HG03139 (cell line): ENCODE measurements at regions not wholly inside any gene's neighbourhood (a gene's known extent, or its start where the extent isn't known, plus 50 kb on each side); places are given as distances from the start of the nearest gene placed in this dataset.

Experiments
- ATAC-seq: cut with Tn5 transposase; IDR thresholded peaks from one replicate; pipeline ENCODE4 v1.9.1; 2021; ENCODE audit not compliant: unreplicated experiment

DNA sequence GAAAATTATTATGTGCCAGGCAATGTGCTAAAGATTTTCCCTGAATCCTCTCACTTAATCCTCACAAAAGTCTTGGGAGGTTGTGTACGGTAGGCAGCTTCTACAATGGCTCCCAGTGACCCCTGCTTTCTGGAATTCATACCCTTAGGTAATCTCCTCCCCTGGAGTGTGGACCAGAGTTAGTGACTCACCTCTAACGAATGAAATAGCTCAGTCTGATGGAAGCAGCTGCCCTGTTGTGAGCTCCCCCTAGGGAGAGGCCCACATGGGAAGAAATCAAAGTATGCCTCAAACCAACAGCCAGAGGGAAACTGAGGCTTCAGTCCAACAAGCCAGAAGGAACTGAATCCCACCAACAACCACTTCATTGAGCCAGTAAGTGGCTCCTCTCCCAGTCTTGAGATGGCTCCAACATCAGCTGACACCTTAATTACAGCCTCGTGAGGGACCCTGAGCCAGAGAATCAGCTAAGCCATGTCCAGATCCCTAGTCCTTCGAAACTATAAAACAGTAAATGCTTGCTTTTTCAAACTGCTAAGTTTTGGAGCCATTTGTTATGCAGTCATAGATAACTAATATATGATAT is 98.9 kb upstream of the ISX start:
- no peak for ATAC-seq

DNA sequence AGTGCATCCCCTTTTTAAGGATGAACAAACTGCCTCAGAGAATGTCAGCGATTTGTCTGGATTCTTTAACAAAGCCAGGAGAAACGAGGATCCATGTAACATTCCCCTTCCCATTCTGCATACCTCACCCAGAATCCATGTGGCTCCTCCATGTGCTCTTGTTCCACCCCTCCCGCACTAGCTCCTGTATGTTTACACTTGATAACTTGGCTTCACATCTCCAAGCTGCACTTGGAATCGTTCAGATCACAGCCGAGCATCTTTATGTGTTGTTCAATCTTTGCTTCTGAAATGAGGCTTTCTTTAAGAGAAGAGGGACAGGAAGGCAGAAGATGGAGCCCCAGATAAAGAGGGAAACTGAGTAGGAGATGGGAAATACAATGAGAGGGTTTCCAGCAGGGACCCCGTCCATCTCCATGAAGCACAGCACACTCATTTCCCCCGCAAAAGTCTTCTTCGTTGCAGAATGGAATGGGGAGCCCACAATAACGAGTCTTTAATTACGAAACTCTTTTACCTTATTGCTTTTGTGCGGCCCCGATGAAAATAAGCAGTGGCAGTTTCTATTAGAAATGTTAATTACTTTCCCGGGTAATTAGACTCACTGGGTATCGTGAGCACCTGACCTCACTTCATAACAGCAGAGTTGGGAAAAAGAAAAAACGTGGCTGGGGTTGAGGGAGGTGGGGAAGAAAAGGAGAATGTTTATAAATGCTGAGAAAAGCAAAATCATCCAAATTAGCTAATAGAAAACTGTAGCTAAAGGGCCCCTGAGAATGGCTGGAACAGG is 96.8 kb upstream of the ISX start:
- no peak for ATAC-seq

DNA sequence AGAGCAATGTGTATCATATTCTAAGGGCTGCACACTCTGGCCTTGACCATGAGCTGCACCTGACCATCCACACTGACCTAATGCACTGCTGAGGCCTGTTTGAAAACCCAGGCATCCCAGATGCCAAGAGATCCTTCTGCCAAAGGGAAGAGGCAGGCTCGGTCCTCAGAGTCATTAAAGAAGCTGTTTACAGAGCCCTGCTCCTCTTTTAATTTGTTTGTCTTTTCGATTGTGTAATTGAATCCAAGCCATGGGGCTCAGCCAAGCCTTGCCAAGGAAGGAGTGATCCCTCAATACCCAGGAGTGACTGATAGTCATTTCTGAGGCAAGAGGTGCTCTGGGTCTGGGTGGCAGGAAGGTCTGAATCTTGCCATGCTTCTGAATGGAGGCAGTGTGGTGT is 94.5 kb upstream of the ISX start:
- ATAC-seq: no peak

DNA sequence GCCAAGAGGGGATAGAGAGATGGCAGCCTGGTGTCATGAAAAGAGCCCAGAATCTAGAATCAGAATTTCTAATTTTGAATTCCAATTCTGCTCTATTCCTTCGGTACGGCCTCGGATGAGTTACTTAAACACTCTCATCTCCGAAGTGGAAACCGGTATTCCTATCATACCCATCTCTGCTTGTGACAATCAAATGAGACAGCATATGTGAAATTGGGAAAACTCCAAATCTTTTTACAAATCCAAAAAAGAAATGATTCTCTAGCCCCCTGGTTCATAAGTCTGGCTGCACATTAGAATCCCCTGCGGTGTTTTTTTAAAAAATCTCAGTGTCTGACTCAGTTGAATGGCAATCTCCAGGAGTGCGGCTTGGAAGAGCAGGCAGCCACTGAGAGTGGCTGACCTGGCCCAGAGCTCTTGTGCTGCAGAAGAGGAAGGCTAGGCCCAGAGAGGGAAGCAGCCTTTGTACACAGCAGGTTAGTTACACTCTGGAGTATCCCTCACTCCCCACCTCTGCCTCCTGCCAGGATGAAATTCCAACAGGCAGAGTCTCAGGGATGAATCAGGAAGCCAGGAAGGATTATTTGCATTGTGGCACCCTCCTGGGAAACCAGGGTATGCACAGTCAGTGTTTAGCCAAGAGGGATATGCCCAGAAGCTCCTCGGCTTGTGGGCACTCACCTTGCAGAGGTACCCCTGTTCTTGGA is 93.6 kb upstream of the ISX start:
- ATAC-seq: no peak

DNA sequence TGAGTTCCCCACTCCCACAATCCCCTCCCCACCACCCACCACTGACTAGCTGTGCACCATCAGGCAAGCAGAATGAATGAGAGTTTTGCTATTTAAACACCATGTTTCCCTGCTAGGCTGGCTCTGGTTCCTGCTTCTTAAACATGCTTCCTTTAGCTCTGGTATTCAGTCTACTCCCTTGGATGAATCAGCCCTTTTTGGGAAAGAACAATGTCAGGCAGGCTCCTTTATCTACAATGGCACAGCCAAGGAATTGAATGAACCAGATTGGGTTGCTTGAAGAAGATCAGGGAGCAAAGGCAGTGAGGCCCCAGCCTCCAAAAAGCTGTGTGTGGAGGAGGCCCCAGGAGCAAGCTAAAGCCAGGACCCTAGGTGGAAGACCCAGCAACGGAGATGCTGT is 92.9 kb upstream of the ISX start:
- ATAC-seq: no peak

DNA sequence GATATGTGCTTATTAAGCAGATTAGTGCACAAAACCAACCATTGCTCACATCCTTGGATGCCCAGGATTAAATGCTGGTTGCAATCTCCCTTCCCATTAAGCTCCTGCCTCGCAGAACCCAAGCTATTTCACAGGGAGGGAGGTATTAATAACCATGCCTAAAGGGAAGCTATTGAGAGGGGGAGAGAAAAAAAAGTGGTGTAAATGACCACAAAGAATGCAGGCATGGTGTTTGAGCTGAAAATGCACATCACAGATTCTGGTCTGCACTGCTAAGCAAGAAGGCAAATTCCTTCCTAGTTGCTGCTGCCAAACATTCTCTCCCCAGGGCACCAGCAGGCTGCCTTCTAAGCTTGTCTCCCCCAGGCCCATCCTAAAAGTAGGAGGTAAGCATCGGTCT is 92.0 kb upstream of the ISX start:
- ATAC-seq: no peak

DNA sequence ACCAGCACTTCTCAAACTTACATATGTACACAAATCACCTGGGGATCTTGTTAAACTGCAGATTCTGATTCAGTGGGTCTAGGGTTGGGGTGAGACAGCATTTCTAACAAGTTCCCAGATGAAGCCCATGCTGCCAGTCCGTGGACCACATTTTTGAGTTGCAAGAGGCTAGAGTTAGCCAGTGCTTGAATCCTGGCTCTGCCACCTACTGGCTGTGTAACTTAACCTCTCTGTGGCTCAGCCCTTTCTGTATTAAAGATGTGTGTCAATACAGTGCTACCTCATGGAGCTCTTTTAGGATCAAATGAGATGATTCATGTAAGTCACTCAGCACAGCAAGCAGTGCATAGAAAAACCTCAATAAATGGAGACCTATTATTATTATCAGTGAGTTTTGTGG is 90.2 kb upstream of the ISX start:
- ATAC-seq: no peak

DNA sequence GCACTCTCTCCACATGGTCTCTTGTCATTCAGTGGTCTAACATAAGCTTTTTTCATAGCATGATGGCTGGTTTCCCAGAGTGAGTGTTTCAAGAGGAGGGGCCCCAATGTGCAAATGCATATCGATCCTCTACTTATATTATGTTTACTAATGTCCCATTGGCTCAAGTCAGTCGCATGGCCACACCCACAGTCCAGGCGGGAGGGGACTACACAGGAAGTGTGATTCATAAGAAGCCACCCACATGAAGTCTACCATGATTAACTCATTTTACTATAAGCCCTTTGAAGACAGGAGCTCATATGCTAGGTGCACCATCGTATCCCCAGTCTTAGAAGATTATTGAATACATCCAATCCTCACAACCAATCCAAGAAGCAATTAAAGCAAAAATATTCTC is 89.5 kb upstream of the ISX start:
- ATAC-seq: no peak

DNA sequence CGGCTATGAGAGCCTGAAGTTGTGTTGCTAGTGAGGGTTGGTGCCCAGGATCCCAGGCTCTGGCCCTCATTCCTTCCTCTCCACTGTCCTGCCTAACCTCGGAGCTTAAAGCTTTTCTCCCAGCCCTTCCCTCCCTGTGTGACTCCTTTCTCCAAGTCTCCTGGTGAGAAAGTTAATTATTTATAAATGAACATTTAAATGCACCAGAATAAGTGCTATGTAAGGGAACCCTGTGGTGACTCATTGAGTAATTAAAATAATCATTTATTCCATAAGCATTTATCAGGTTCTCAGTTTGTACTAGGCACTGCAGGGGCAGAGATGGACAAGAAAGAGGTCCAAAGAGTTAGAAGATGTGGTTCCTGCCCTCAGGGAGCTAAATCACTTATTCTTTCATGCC is 89.1 kb upstream of the ISX start:
- no peak for ATAC-seq

DNA sequence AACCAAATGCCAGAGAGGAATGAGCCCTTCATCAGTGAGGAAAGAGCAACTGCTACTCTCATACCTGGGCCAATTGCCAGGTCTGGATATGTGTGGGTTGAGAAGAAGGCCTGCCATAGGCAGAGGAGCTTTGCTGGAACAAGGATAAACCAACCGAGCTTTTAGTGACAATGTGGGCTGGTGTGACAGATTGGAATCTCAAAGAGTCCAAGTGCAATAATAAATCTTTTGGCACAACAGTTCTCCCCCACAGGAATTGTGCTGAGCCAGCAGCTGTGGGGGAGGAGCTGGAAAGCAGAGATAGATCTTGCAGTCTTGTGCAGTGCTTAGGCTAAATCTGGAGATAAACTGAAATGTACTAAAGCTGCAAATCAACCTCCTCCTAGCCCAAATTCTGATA is 79.4 kb upstream of the ISX start:
- ATAC-seq: no peak

DNA sequence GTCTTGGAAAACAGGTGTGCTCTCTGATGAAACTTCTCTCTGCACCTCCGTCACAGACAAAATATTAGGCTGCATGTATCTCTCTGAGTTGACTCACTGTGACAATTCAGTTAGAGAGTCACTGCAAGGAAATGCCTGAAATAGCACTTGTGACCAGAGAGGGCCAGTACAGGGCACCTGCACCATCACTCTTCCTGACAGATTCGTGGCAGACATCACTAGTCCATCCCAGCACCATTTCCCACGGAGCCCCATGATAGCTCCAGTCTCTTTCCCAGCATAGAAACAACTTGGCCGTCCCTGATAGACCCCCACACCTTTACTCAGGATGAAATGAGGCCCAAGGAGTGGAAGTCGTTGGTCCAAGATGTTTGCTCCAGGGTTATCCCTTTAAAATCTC is 73.3 kb upstream of the ISX start:
- ATAC-seq: no peak

DNA sequence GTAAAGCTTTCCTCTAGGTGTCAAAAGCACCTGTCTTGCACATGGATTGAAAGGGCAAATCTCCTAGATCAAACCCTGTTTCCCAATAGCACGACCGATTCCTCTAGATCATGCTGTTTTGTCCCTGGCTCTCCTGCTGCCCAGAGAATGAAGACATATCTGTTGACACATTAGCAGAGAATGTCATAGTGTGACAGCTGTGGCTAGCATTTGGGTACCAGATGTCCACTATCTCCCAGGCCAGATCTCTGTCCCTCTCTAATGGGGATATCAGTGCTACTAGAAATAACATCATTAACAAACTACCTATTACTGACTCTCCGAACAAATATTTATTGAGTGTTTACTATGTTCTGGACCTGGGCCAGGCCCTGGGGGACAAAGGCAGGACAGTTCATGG is 72.4 kb upstream of the ISX start:
- no peak for ATAC-seq

DNA sequence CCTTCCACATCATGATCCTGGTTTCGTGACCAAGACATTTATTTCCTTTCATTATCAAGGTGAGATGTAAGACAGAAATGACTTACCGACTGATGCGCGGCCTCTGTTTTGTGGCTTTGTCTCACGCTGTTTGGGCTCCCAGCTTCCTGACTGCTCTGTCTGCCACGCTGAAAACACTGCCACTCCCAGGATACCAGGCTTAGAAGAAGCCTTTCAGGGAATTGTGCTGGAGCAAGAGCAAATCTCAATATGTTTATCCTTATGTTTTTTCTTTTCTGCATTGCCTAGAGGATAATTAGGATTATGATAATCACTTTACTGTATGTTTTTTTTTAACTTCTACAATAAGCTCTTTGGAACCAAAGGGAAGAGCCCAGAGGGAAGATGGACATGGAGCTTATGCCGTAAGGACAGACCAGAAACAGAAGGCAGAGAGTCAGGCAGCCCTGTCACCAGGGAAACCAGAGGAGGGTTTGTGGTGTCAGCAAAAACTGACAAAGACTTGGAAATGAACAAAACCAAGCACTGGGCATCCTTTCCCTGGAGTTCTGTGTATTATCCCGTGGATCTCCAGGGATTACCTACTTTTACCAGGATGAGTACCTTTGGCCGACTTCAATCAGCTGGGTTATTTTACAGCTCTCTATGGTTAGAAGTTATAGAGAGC is 68.2 kb upstream of the ISX start:
- no peak for ATAC-seq

DNA sequence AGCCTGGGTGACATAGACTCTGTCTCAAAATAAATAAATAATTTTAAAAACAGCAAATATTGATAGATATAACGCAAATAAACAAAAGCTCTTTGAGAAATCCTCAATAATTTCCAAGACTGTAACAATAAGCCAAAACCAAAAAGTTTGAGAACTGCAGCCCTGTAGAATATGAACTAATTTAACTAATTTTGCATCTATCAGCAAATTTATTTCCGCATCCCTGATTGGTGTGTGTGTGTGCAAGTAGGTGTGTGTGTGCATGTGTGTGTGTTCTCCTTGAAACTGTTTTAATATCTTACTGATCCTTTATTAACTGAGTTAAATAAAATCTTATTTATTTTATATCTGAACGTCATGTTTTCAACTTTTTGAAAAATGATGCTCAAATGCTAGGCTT is 67.0 kb upstream of the ISX start:
- ATAC-seq: no peak

DNA sequence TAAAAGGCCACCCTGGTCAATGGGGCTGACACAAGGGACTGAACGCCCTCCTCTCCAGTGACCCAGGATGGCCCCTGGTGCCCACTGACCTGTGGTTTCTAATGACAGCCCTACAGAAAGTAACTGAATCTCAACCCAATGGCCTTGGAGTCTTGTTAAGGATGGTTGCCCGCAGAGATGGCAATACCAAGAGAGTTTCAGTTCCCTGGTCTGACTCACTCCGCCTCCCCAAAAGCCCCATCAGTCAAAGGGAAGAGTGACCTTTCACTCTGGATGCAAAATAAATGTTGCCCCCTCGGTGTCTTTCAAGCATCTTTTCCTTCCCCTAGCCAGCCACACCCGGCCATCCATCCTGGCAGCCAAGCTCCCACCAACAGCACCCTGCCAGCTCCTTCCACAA is 57.7 kb upstream of the ISX start:
- no peak for ATAC-seq

DNA sequence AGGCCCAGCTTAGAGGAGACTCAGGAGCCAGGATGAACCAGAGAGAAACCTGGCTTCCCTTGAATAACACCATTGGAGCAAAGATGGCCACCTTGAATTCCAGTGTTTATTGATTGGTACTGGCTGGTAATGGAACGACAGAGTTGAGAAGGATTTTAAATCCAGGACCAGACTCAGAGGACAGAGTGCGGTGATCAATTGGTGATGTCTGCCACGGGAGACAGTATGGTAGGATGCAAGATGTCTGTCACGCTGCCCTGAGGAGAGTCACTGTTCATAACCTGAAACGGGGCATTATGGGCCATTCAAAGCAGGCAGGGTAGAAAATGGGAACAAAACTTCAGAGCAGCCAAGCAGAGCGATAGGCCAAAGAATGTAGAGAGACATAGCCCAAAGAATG is 55.4 kb upstream of the ISX start:
- ATAC-seq: no peak

DNA sequence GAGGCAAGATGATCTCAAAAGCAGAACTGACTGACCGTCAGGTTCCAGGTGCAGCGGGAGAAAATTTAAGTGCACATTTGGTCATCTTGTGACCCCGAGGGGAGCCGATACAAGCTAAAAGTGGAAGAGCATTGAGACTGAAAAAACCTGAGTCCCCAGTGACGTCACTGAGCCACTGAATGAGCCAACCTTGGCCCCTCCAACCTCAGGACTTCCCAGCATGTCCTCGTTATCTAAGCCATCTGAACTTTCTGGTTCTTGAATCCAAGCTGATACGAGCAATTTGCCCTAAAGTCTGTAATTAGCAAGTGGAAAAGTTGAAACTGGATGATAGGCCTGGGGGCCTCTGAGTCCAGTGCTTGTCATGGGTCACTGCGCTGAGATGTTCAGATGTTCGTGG is 51.1 kb upstream of the ISX start:
- no peak for ATAC-seq
